ENCODE measurements at regions not wholly inside any gene's neighbourhood (a gene's known extent, or its start where the extent isn't known, plus 50 kb on each side); places are given as distances from the start of the nearest gene placed in this dataset.

DNA sequence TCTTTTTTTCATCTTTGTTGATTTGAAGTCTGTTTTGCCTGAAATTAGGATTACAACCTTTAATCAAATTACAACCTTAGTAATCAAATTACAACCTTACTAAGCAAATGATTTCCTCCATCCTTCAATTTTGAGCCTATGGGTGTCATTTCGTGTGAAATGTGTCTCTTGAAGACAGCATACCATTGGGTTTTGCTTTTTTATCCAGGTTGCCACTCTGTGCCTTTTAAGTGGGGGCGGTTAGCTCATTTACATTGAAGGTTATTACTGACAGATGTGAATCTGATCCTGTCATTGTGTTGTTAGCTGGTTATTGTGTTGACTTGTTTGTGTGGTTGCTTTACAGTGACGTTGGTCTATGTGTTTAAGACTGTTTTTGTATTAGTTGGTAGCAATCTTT, 74.8 kb upstream of the BCL9 start:
- DNase-seq = no peak

DNA sequence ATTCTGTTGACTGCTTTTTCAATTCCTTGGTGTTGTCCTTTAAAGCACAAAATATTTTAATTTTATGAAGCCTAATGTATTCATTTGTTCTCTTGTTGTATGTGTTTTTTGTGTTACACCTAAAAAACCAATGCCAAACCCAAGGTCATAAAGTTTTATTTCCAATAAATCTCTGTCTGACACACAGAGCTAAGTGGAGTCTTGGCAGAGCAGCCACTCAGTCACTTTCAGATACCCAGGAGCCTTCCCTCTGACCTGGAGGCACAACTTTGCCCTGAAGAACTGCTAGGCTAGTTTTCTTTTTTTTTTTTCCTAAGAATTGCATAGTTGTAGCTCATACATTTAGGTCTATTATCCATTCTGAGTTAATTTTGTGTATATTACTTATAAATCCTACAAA, 71.2 kb upstream of the BCL9 start:
- no peak for DNase-seq

DNA sequence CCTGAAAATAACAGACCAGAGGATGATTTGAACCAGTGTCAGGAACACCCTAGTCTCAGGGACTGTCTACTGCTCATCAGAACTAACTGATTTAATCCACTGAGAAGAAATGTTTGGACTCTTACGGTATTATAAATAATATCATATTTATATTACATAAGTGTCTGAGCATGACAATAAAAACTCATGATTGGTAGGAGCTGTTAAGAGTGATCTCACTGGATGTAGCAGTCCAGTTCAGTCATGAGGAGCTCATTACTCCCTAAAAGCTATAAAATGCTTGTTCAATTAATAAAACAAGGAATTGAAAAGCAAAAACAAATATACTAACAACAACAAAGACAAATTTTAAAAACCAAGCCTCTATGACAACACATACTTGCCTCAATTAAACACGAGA, 68.8 kb upstream of the BCL9 start:
- no peak for DNase-seq

DNA sequence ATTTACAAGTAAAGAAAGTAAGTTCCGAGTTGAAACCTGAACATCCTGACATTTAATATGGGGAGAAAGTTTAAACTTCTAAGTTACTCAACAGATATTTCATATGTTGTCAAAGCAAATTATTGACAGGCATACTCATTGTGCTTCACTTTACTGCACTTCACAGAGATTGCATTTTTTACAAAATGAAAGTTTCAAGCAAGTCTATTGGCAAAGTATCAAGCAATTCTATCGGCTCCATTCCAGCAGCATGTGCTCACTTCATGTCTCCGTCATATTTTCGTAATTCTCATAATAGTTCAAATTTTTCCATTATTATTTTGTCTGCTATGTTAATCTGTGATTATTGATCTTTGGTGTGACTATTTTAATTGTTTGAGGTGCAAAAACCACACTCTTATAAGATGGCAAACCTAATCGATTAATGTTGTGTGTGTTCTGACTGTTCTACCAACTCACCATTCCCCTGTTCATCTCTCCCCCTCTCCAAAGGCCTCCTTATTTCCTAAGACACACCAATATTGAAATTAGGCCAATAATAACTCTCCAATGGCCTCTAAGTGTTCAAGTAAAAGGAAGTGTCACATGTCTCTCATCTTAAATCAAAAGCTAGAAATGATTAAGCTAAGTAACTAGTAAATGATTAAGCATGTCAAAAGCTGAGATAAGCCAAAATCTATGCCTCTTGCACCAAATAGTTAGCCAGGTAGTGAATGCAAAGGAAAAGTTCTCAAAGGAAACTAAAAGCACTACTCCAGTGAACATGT, 68.2 kb upstream of the BCL9 start:
- no peak for DNase-seq

DNA sequence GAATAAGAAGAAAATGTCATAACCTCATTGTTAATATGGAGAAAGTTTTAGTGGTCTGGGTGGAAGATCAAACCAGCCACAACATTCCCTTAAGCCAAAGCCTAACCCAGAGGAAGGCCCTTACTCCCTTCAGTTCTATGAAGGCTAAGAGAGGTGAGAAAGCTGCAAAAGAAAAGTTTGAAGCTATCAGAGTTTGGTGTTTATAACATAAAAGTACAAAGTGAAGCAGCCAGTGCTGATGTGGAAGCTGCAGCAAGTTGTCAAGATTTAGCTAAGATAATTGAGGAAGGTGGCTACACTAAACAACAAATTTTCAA, 67.6 kb upstream of the BCL9 start:
- no peak for DNase-seq

DNA sequence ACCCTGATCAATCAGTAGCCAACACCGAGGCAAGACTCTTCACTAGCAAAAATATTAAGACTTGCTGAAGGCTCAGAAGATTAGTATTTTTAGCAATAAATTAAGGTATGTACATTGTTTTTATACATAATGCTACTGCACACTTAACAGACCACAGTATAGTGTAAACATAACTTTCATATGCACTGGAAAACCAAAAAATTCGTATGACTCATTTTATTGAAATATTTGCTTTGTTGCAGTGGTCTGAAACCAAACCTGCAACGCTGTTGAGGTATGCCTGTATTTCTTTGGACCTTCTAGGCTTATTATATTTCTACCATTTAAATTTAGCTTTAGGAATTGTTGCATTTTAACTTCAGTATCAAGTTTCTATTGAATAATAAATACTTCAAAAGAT, 65.8 kb upstream of the BCL9 start:
- DNase-seq = no peak

DNA sequence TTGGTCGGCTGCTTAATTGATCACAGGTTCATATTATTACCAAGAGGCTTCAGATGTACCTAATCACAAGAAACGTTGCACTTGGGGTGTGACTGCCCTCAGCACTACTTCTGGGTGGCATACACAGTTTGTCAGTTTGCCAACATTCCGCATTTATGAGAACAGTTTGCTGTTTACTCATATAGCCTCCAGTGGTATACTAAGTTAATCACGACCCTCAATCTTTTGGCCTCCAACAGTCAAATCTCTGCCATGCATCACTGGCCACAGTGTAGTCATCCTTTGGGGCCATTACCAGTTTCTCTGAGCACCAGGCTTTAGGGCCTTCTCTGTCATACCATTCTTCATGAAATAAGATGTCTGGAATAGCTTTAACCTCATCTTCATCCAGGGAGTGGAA, 62.8 kb upstream of the BCL9 start:
- no peak for DNase-seq

DNA sequence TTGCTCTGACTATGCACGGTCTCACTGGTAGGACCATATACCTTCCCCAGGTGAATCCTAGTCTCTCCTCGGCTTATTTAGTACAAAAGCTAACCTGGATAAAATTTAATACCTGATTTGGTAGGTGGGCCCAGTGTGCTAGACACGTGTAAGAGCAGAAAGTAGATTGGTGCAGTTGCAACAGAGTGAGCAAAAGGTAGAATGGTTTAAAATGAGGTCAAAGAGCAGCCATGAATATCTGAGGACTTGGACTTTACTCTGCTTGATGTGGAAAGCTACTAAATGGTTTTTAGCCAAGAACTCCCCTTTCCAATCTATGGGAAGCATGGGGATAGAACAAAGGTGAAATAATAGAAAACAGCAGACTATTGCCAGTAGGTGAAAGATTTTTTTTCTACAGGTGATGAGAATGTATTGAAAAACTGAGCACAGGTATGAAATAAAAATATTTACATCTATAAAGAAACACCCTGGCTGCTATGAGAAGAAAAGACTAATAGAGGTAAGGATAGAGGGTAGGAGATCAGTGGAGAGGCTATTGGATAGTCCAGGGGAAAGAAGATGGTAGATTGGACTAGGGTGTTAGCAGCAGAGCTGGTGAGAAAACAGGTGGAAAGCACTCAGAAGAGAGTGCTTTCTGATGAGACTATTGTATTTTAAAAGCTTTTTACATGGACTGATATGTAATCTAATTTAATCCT, 61.3 kb upstream of the BCL9 start:
- no peak for DNase-seq

DNA sequence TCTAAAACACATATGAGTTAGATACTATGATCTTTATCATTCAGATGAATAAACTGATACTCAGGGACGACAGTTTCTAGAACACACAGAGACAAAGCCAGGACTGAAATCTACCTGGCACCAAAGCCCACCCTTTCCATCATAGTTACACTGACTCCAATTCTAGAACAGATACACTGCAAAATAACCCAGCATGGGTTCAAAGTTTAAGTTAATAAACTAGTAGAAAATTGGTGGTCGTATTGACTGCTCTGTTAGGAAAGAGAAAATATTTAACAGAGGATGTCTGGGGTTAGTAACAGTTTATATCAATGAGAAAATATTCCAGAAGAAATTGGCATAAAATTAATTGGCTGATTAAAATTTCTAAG, 60.8 kb upstream of the BCL9 start:
- DNase-seq = no peak

DNA sequence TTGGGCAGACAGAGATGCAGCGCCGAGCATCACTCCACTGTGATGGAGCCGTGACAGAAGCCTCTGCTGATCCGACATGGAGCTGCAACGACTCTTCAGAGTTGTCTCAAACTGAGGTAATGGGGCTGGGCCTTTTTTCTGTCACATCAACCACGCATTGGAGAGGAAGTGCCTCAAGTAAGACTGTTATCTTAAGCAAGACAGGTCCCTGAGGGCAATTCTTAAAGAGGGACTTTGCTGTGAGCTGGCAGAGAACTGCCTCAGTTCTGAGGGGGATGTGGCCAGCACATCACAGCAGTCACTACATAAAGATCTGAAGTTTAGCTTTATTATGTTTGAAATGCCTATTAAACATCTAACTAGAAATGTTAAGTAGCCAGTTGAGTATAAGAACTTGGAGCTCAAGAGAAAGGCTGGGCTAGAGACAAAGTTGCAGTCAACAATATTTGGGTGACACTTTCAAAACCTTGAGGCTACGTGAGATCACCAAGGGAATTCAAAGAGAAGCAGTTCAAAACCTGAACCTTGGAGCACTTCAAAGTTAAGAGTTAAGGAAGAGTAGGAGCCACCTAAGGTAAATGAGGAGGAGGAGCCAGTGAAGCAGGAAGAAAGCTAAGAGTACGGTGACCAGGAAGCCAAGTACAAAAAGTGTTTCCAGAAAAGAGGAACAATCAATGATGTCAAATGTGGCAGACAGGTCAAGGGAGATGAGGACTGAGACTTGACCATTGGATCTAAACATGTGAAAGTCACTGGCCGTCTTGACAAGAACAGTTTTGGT, 54.2 kb upstream of the BCL9 start:
- DNase-seq = no peak

DNA sequence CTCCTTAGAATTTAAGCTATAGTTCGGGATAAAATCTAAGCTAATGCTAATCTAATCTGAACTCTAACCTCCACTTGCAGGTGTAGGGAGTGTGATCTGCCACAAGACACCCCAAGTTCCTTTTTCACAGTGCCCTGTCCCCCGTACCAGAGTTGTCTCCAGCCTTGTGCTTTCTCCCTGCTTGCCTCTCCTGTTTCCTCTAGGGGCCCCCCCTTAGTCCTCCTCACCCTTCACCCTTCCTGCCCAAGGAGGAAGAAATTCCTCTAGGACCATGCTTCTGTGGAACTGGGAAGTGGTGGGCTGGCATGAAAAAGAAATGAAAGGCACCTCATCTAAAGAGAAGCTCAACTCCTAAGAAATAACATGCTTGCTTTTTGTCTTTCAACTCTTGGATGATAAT, 50.2 kb upstream of the BCL9 start:
- no peak for DNase-seq
